ENCODE measurements at regions not wholly inside any gene's neighbourhood (a gene's known extent, or its start where the extent isn't known, plus 50 kb on each side); places are given as distances from the start of the nearest gene placed in this dataset.

DNA sequence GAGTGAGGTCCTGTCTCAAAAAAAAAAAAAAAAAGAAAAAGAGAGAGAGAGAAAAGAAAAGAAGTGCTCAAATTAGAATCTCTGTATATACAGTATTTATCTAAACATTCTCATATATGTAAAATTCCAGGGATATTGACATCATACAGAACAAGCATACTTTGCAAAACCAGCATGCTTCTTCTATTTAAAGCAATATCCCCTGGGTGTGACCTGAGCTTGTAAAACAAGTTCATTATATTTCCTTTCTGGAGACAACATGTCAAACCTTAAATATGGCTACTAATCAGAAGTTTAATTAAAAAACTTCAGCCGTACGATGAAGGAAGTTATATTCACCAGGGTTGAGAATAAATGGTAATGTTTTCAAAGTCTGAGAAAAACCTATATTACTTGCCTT lies 175.8 kb upstream of the HMGA2 start:
- CTCF ChIA-PET, result interaction anchor here (1.2 kb wide), 1 partner anchor 9 kb away, joined by 3 read pairs; no protein-coding TSS in a partner anchor

More for the DNA sequence above, 175.8 kb upstream of the HMGA2 start:
- no peak for DNase-seq
- Histone ChIP-seq H2AFZ (ENCODE audit: low read depth) (no peak overlapping the region), H3K4me3 (ENCODE audit: low read depth in 2 of 2, low read length in 1 of 2) (no peak overlapping the region), H3K27me3 (ENCODE audit: insufficient read depth) (no peaks in the 10 kb centered on the region), H3K9me3 (no peaks in the 10 kb centered on the region), H3K4me1 (ENCODE audit: control insufficient read depth in 1 of 2, insufficient read depth in 2 of 2, low read depth in 1 of 2, low read length in 1 of 2) (peaks cover 0 to 29% of the 10 kb centered on the region in 2 experiments; a peak in 3 of 4 replicates), H3F3A (replicated peaks; ENCODE audit: insufficient read depth) (peaks cover 38% of the 10 kb centered on the region), H3K9ac (peak overlapping the region; percentile 74), H4K20me1 (ENCODE audit: insufficient read depth) (no peaks in the 10 kb centered on the region), H3K9me2 (no peaks in the 10 kb centered on the region), H3K4me2 (peak overlapping the region; percentile 6; the same call in 1 of the 2 replicates), H3K36me3 (replicated peaks in 1 of 2; ENCODE audit: control insufficient read depth in 1 of 2, insufficient read depth in 2 of 2, low read length in 1 of 2) (no peaks in the 10 kb centered on the region), H3K79me2 (ENCODE audit: insufficient read depth) (peaks cover 48% of the 10 kb centered on the region), H3K27ac (ENCODE audit: low read depth in 2 of 2, low read length in 1 of 2) (peak overlapping the region; percentile 88 to 99; a peak in 3 of 4 replicates)
- no peak for TF ChIP-seq FOSL2 (IDR thresholded peaks at IDR 0.05; ENCODE audit: borderline replicate concordance, low read depth)
- no peak for TF ChIP-seq IRF3 (IDR thresholded peaks at IDR 0.05; ENCODE audit: low read depth, low read length)
- TF ChIP-seq, protein P1, sequence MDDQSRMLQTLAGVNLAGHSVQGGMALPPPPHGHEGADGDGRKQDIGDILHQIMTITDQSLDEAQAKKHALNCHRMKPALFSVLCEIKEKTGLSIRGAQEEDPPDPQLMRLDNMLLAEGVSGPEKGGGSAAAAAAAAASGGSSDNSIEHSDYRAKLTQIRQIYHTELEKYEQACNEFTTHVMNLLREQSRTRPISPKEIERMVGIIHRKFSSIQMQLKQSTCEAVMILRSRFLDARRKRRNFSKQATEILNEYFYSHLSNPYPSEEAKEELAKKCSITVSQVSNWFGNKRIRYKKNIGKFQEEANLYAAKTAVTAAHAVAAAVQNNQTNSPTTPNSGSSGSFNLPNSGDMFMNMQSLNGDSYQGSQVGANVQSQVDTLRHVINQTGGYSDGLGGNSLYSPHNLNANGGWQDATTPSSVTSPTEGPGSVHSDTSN (IDR thresholded peaks at IDR 0.05), result no peak
- TF ChIP-seq, protein P2, sequence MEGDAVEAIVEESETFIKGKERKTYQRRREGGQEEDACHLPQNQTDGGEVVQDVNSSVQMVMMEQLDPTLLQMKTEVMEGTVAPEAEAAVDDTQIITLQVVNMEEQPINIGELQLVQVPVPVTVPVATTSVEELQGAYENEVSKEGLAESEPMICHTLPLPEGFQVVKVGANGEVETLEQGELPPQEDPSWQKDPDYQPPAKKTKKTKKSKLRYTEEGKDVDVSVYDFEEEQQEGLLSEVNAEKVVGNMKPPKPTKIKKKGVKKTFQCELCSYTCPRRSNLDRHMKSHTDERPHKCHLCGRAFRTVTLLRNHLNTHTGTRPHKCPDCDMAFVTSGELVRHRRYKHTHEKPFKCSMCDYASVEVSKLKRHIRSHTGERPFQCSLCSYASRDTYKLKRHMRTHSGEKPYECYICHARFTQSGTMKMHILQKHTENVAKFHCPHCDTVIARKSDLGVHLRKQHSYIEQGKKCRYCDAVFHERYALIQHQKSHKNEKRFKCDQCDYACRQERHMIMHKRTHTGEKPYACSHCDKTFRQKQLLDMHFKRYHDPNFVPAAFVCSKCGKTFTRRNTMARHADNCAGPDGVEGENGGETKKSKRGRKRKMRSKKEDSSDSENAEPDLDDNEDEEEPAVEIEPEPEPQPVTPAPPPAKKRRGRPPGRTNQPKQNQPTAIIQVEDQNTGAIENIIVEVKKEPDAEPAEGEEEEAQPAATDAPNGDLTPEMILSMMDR (IDR thresholded peaks at IDR 0.05), result no peak
- TF ChIP-seq TCF12 (IDR thresholded peaks at IDR 0.05), result no peak
- no peak for TF ChIP-seq MAX (IDR thresholded peaks at IDR 0.05; ENCODE audit: low read depth)
- no peak for TF ChIP-seq EP300 (IDR thresholded peaks at IDR 0.05; ENCODE audit: borderline replicate concordance in 1 of 2, low read depth in 1 of 2, low read length in 1 of 2)
- TF ChIP-seq, protein P3, sequence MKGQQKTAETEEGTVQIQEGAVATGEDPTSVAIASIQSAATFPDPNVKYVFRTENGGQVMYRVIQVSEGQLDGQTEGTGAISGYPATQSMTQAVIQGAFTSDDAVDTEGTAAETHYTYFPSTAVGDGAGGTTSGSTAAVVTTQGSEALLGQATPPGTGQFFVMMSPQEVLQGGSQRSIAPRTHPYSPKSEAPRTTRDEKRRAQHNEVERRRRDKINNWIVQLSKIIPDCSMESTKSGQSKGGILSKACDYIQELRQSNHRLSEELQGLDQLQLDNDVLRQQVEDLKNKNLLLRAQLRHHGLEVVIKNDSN (IDR thresholded peaks at IDR 0.05; ENCODE audit: borderline replicate concordance, low read depth), result no peak
- TF ChIP-seq RCOR1 (IDR thresholded peaks at IDR 0.05; ENCODE audit: low read length), result no peak
- TF ChIP-seq NFIC (IDR thresholded peaks at IDR 0.05; ENCODE audit: borderline replicate concordance), result no peak
- TF ChIP-seq TAF1 (IDR thresholded peaks at IDR 0.05; ENCODE audit: borderline replicate concordance, low read depth, low read length), result no peak
- TF ChIP-seq JUND (IDR thresholded peaks at IDR 0.05), result no peak
- no peak for TF ChIP-seq NRF1 (IDR thresholded peaks at IDR 0.05; ENCODE audit: low read depth, low read length)
- POLR2A ChIA-PET, result no interaction called here
- WGBS (ENCODE audit: low lambda C conversion rate), result 25% methylated on average over 2 of the region's 2 CpGs

Data from SK-N-SH (cell line).